ENCODE measurements at regions not wholly inside any gene's neighbourhood (a gene's known extent, or its start where the extent isn't known, plus 50 kb on each side); places are given as distances from the start of the nearest gene placed in this dataset.
A peak's percentile ranks its signal among the peaks of the same experiment; 100 is the strongest.
"Not testable (repeated sequence)": the region's sequence is repeated elsewhere in the genome, so short reads cannot be mapped to it uniquely, and the experiment has no call there.

DNA sequence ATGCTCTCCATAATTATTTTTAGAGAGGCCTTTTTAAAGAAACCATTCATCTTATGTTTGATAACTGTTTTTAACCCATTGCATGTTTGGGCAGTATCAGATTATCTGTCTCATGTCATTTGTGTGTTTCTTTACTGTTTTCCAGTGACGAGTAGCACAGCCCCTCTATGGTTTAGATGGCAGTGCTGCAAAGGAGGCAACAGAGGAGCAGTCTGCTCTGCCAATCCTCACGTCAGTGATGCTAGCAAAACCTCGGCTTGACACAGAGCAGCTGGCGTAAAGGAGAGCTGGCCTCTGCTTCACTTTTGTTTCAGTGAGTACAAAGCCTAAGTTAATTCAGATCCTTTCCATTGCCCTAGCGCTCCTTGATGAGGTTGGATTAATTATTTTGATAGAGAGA is 80.4 kb upstream of the GARIN1A start:
- Histone ChIP-seq H3K27ac (ENCODE audit: low read depth, low read length) (no peak overlapping the region), H3K9me3 (ENCODE audit: control insufficient read depth, insufficient read depth, low read length) (no peaks in the 10 kb centered on the region), H3K27me3 (ENCODE audit: control insufficient read depth, insufficient read depth, low read length) (no peaks in the 10 kb centered on the region), H3K4me3 (ENCODE audit: low read depth, low read length) (no peak overlapping the region)
- CTCF ChIA-PET = no interaction called here
- TF ChIP-seq, protein P1, sequence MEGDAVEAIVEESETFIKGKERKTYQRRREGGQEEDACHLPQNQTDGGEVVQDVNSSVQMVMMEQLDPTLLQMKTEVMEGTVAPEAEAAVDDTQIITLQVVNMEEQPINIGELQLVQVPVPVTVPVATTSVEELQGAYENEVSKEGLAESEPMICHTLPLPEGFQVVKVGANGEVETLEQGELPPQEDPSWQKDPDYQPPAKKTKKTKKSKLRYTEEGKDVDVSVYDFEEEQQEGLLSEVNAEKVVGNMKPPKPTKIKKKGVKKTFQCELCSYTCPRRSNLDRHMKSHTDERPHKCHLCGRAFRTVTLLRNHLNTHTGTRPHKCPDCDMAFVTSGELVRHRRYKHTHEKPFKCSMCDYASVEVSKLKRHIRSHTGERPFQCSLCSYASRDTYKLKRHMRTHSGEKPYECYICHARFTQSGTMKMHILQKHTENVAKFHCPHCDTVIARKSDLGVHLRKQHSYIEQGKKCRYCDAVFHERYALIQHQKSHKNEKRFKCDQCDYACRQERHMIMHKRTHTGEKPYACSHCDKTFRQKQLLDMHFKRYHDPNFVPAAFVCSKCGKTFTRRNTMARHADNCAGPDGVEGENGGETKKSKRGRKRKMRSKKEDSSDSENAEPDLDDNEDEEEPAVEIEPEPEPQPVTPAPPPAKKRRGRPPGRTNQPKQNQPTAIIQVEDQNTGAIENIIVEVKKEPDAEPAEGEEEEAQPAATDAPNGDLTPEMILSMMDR (IDR thresholded peaks at IDR 0.05; ENCODE audit: low read depth, low read length) = no peak
- POLR2A ChIA-PET = no interaction called here
- no peak for DNase-seq (ENCODE audit: low read depth, low spot score)

DNA sequence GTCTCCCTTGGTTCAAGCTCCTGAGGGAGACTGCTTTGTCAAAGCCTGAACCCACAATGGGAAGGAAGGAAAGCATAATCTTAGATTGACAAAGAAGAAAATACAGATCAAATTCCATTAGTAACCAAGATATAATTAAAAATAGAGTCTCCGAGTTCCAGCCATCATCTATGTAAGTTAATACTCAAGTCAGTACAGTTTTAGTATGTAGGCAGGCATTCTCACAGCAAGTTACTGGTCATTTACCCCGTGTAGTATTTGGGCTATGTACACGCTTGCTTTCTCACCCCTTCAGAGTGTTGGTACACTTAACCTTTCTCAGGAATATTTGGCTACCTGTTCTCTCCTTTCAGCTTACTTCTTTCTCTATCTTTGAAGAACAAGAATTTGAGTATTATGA is 79.9 kb upstream of the GARIN1A start:
- CTCF ChIA-PET; H3K4me3 ChIP-seq (ENCODE audit: low read depth, low read length); H3K27ac ChIP-seq (ENCODE audit: low read depth, low read length); H3K9me3 ChIP-seq (ENCODE audit: control insufficient read depth, insufficient read depth, low read length); POLR2A ChIA-PET; DNase-seq (ENCODE audit: low read depth, low spot score); H3K27me3 ChIP-seq (ENCODE audit: control insufficient read depth, insufficient read depth, low read length): not testable (repeated sequence)

DNA sequence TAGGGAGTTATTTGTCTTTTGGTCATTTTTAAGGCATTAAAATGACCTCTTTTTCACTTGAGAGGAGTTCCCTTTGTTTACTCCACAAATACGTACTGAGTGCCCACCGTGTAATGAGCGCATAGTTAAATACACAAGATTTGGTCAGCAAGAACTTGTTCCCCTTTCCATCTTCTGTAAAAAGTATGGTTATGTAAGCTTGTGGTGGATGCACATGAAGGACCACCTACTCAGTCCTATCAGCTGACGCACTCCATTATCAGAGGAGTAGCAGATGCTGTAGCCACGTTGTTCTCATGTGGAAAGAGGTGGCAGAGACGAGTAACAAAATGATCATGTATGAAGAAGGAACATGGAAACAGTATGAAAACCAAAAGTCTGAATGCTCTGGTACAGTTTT is 78.0 kb upstream of the GARIN1A start:
- H3K27me3 ChIP-seq (ENCODE audit: control insufficient read depth, insufficient read depth, low read length); DNase-seq (ENCODE audit: low read depth, low spot score); CTCF ChIA-PET; H3K4me3 ChIP-seq (ENCODE audit: low read depth, low read length); H3K9me3 ChIP-seq (ENCODE audit: control insufficient read depth, insufficient read depth, low read length); H3K27ac ChIP-seq (ENCODE audit: low read depth, low read length); POLR2A ChIA-PET: not testable (repeated sequence)

DNA sequence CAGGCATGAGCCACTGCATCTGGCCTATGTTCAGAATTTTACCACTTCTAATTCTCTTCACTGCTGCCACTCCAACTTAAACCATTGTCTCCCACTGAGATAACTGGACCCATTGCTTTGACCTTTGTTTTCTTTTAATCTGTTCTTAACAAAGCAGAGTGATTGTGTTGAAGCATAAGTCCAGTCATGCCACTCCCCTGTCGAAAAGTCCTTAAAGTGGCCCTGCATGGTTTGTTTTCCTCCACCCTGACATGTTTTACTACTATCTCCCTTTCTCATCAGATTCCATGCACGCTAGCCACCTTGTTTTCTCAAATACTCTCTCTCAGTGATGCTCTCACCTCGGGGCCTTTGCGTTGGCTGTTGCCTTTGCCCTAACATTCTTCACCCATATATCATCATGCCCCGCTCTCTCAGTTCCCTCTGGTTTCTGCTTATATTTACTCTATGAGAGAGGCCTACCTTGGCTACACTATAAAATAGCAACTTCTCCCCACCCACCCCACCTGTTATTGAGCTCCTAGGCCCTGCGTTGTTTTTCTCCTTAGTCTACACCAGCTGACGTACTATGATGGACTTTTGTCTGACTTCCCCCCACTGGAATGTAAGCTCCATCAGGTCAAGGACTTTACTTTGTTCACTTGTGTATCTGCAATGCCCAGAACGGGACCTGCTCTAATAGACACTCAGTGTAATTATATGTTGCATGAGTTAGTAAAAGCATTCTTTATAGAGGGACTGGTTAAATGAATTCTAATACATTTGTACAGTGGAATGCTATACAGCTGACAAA is 75.6 kb upstream of the GARIN1A start:
- H3K27me3 ChIP-seq (ENCODE audit: control insufficient read depth, insufficient read depth, low read length); POLR2A ChIA-PET; H3K9me3 ChIP-seq (ENCODE audit: control insufficient read depth, insufficient read depth, low read length); DNase-seq (ENCODE audit: low read depth, low spot score); H3K4me3 ChIP-seq (ENCODE audit: low read depth, low read length); H3K27ac ChIP-seq (ENCODE audit: low read depth, low read length): not testable (repeated sequence)
- CTCF ChIA-PET = interaction anchor here (1.0 kb wide), 1 partner anchor 135 kb away, joined by 3 read pairs; no protein-coding TSS in a partner anchor

DNA sequence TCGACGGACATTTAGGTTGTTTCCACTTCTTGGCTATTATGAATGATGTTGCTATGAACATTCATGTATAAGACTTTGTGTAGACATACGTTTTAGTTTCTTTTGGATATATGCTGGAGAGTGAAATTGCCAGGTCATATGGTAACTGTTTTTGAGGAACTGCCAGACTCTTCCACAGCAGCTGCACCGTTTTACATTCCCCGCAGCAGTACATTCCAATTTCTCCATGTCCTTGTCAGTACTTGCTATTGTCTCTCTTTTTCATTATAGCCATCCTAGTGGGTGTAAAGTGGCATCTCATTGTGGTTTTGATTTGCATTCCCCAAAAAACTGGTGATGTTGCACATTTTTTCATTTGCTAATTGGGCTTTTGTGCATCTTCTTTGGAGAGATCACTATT is 73.1 kb upstream of the GARIN1A start:
- CTCF ChIA-PET = interaction anchor here (0.6 kb wide), 1 partner anchor 11 kb away, joined by 3 read pairs; no protein-coding TSS in a partner anchor
- H3K9me3 ChIP-seq (ENCODE audit: control insufficient read depth, insufficient read depth, low read length); H3K27me3 ChIP-seq (ENCODE audit: control insufficient read depth, insufficient read depth, low read length); H3K27ac ChIP-seq (ENCODE audit: low read depth, low read length); POLR2A ChIA-PET; H3K4me3 ChIP-seq (ENCODE audit: low read depth, low read length): not testable (repeated sequence)
- DNase-seq (ENCODE audit: low read depth, low spot score) = peak; percentile 3

DNA sequence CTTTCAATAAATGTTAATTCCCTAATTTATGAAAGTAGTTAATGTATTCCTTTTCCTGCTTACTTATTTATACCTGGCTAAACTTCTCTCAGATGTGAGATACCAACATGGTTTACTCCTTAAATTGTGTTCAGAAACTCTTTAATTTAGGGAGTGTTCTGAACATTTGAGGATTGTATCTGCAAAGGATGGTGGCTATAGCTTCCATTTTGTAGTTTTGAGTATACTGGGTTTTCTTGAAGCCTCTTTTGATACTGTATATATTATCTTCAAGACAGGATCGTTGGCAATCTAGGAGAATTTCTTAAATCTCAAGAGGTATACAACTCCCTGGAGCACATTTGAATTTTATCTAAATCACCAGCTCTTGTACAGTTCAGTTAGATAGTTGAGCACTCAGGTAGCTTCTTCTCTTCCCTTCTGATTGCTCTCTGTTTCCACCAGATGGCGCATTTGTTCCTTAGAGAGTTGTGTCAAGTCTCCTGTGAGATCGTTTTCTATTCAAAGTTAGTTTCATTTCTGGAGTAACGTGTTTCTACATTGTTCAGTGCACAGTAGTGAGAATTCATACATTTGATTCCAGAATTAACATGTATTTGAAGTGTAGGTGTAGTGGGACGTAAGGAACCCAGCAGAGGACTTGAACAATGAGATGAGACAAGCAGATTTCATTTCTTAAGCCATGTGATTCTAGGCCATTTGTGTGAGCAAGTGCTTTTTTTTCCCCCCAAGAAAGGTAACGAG is 63.2 kb upstream of the GARIN1A start:
- H3K9me3 ChIP-seq (ENCODE audit: control insufficient read depth, insufficient read depth, low read length); H3K27ac ChIP-seq (ENCODE audit: low read depth, low read length); H3K27me3 ChIP-seq (ENCODE audit: control insufficient read depth, insufficient read depth, low read length): not testable (repeated sequence)
- ChIA-PET CTCF (interaction anchor here (0.6 to 1.7 kb wide), 6 partner anchors 20 to 274 kb away, joined by 3 to 11 read pairs (median 3); no protein-coding TSS in a partner anchor), POLR2A (interaction anchor here (0.6 kb wide), 1 partner anchor 119 kb away, joined by 4 read pairs; no protein-coding TSS in a partner anchor)
- peak overlapping the region; percentile 30 for H3K4me3 ChIP-seq (ENCODE audit: low read depth, low read length)
- peak; percentile 4 for DNase-seq (ENCODE audit: low read depth, low spot score)
- TF ChIP-seq, protein P1 (IDR thresholded peaks at IDR 0.05; ENCODE audit: low read depth, low read length) = peak; percentile 40; the same call in 1 of the 2 replicates

DNA sequence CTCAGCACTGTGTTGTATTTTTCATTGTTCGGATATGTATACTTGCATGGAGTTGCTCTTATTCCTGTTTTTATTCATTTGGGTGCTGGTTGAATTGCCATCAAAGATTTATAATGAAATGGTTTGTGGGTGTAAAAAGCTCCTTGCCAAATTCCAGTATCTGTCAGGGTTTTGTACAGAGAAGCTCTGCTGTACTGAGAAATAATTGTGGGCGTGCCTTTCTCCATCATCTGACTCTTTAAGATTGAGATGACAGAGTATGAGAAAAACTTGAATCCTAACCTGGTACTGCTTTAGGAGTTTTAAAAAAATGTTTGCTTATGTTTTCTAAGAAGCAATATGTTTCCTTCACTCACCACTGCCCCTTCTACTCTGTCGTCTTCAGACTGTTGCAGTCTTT is 58.7 kb upstream of the GARIN1A start:
- H3K4me3 ChIP-seq (ENCODE audit: low read depth, low read length); POLR2A ChIA-PET; DNase-seq (ENCODE audit: low read depth, low spot score); H3K9me3 ChIP-seq (ENCODE audit: control insufficient read depth, insufficient read depth, low read length); CTCF ChIA-PET; H3K27ac ChIP-seq (ENCODE audit: low read depth, low read length); H3K27me3 ChIP-seq (ENCODE audit: control insufficient read depth, insufficient read depth, low read length): not testable (repeated sequence)

DNA sequence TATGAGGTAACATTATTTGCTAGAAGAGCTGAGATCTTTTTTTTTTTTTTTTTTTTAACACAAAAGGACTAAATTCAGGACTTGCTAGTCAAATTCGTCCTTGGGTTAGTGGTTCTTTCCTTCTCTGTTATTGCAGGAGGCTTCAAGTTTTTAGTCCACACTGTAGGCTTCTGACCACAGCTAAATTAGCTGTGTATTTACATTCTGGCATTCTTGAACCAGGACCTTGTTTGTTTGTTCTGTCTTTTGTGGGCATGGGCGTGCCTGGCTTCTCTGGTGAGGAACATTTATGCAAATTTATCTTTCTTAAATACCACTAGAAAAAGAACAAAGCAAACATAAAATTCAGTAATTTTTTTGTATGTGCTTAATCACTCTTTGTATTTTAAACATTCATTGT is 57.3 kb upstream of the GARIN1A start:
- H3K27me3 ChIP-seq (ENCODE audit: control insufficient read depth, insufficient read depth, low read length); H3K9me3 ChIP-seq (ENCODE audit: control insufficient read depth, insufficient read depth, low read length); H3K27ac ChIP-seq (ENCODE audit: low read depth, low read length); CTCF ChIA-PET; DNase-seq (ENCODE audit: low read depth, low spot score); H3K4me3 ChIP-seq (ENCODE audit: low read depth, low read length): not testable (repeated sequence)
- POLR2A ChIA-PET = interaction anchor here (0.6 kb wide), 1 partner anchor 138 kb away, joined by 3 read pairs; the partner anchor contains the start of gene METTL2B

DNA sequence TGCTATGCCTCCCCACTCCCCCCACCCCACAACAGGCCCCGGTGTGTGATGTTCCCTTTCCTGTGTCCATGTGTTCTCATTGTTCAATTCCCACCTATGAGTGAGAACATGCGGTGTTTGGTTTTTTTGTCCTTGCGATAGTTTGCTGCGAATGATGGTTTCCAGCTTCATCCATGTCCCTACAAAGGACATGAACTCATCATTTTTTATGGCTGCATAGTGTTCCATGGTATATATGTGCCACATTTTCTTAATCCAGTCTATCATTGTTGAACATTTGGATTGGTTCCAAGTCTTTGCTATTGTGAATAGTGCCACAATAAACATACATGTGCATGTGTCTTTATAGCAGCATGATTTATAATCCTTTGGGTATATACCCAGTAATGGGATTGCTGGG is 55.3 kb upstream of the GARIN1A start:
- H3K9me3 ChIP-seq (ENCODE audit: control insufficient read depth, insufficient read depth, low read length); POLR2A ChIA-PET; CTCF ChIA-PET; DNase-seq (ENCODE audit: low read depth, low spot score); H3K4me3 ChIP-seq (ENCODE audit: low read depth, low read length); H3K27ac ChIP-seq (ENCODE audit: low read depth, low read length); H3K27me3 ChIP-seq (ENCODE audit: control insufficient read depth, insufficient read depth, low read length): not testable (repeated sequence)

All from AG04450 (cell line).